B cell (primary cell): ENCODE measurements at regions not wholly inside any gene's neighbourhood (a gene's known extent, or its start where the extent isn't known, plus 50 kb on each side); places are given as distances from the start of the nearest gene placed in this dataset.

Source experiments
- ATAC-seq: fragments of 200-7000 bp; cut with Tn5 transposase; one replicate; pipeline ENCODE4 v1.10.0; 2021; ENCODE audit warnings: low read depth, mild to moderate bottlenecking, moderate number of reproducible peaks, moderate library complexity
- CTCF ChIA-PET: fragments of 350-600 bp; sonication (Branson Sonifier 250); formaldehyde crosslinking; loops from one replicate; lab custom pipeline; 2021; ENCODE audit warnings: antibody characterized with exemption, inconsistent platforms; lab: Charles Lee
- POLR2A ChIA-PET: fragments of 350-600 bp; sonication (Branson Sonifier 250); formaldehyde crosslinking; loops from one replicate; lab custom pipeline; 2021; ENCODE audit warnings: antibody characterized with exemption; lab: Charles Lee
- DNase-seq: peaks from one replicate; pipeline ENCODE4 v3.0.0; 2013
- H2AFZ ChIP-seq: 2 replicates; pipeline ENCODE4 v1.6.1; 2012; ENCODE audit warnings: mild to moderate bottlenecking, low read depth, low read length; ENCODE audit not compliant: insufficient read depth, poor library complexity, severe bottlenecking
- H3K27ac ChIP-seq, 2 donors: 1 replicate in 1 of 2; 2 replicates in 1 of 2; pipeline ENCODE4 v1.5.1; 2012 to 2013; ENCODE audit warnings: low read length in 2 of 2, mild to moderate bottlenecking in 2 of 2, moderate library complexity in 1 of 2
- H3K27me3 ChIP-seq, 4 experiments: fragments of 200-600 bp in 1 of 4; sonication (generic) in 1 of 4; replicated peaks in 1 of 4; 1 replicate in 2 of 4; 2 replicates in 2 of 4; pipeline versions ENCODE4 v1.6.1 to v1.7.0; 2013 to 2016; ENCODE audit warnings: low read length in 3 of 4, mild to moderate bottlenecking in 2 of 4, mixed read lengths in 1 of 4, moderate library complexity in 1 of 4; ENCODE audit not compliant: insufficient read depth in 4 of 4, control insufficient read depth in 3 of 4; ENCODE audit errors: control extremely low read depth in 1 of 4
- H3K36me3 ChIP-seq, 2 experiments: replicated peaks in 1 of 2; 1 replicate in 1 of 2; 2 replicates in 1 of 2; pipeline versions ENCODE4 v1.6.1 to v1.7.1; 2013; ENCODE audit warnings: low read length in 1 of 2; ENCODE audit not compliant: insufficient read depth in 2 of 2, control insufficient read depth in 1 of 2; ENCODE audit errors: control extremely low read depth in 1 of 2, extremely low read depth in 1 of 2
- H3K4me1 ChIP-seq, 2 donors: fragments of 200-600 bp in 1 of 2; sonication (generic) in 1 of 2; 1 replicate in 1 of 2; 2 replicates in 1 of 2; pipeline versions ENCODE4 v1.5.1 to v1.6.1; 2013 to 2017; ENCODE audit warnings: low read length in 2 of 2; ENCODE audit not compliant: control insufficient read depth in 2 of 2, insufficient read depth in 2 of 2
- H3K4me2 ChIP-seq: replicated peaks from 2 replicates; pipeline ENCODE3; 2012; ENCODE audit warnings: mild to moderate bottlenecking, low read depth, low read length; ENCODE audit not compliant: poor library complexity, severe bottlenecking
- H3K4me3 ChIP-seq, 5 experiments: fragments of 200-600 bp in 1 of 5; sonication (generic) in 1 of 5; 1 replicate in 3 of 5; 2 replicates in 2 of 5; pipeline versions ENCODE4 v1.5.1 to v1.7.0; 2011 to 2016; ENCODE audit warnings: low read length in 4 of 5, mild to moderate bottlenecking in 4 of 5, low read depth in 2 of 5, control low read depth in 1 of 5, moderate library complexity in 1 of 5; ENCODE audit not compliant: insufficient read depth in 1 of 5; ENCODE audit errors: control extremely low read depth in 1 of 5, extremely low read depth in 1 of 5
- H3K79me2 ChIP-seq: fragments of 200-600 bp; sonication (generic); one replicate; pipeline ENCODE4 v1.6.0; 2016; ENCODE audit warnings: low read length; ENCODE audit not compliant: control insufficient read depth, insufficient read depth
- H3K9ac ChIP-seq: fragments of 200-600 bp; sonication (generic); 2 replicates; pipeline ENCODE4 v1.6.1; 2017; ENCODE audit warnings: mild to moderate bottlenecking, low read length, moderate library complexity
- H3K9me3 ChIP-seq, 3 donors: one replicate each; pipeline versions ENCODE4 v1.6.1 to v1.7.1; 2013; ENCODE audit warnings: low read length in 2 of 3; ENCODE audit not compliant: control insufficient read depth in 2 of 3, insufficient read depth in 1 of 3; ENCODE audit errors: control extremely low read depth in 1 of 3
- H4K20me1 ChIP-seq: 2 replicates; pipeline ENCODE4 v1.6.0; 2012; ENCODE audit warnings: mild to moderate bottlenecking, low read length; ENCODE audit not compliant: insufficient read depth, control insufficient read depth, poor library complexity, severe bottlenecking
- H3K27ac Mint-ChIP-seq: one replicate; pipeline ENCODE4 v1.8.0; 2021; ENCODE audit warnings: mixed read lengths
- H3K27me3 Mint-ChIP-seq: one replicate; pipeline ENCODE4 v1.8.0; 2021; ENCODE audit warnings: mixed read lengths
- H3K4me1 Mint-ChIP-seq: one replicate; pipeline ENCODE4 v1.8.0; 2021; ENCODE audit warnings: mixed read lengths
- H3K4me3 Mint-ChIP-seq: one replicate; pipeline ENCODE4 v1.8.0; 2021; ENCODE audit warnings: mixed read lengths
- H3K9me3 Mint-ChIP-seq: one replicate; pipeline ENCODE4 v1.8.0; 2022; ENCODE audit warnings: mixed read lengths; ENCODE audit not compliant: insufficient read depth
- CTCF ChIP-seq: fragments of 200-600 bp; IDR thresholded peaks from one replicate; pipeline ENCODE4 v1.8.0; 2022; ENCODE audit warnings: antibody characterized with exemption, mild to moderate bottlenecking
- EZH2 ChIP-seq: IDR thresholded peaks from 2 replicates; pipeline ENCODE4 v1.6.1; 2012; ENCODE audit warnings: borderline replicate concordance, low read depth, mild to moderate bottlenecking, moderate library complexity, low read length; ENCODE audit not compliant: insufficient read depth, poor library complexity, severe bottlenecking
- WGBS: methylation state at CpG from one replicate; pipeline ENCODE4 v1.1.5; 2013; ENCODE audit warnings: missing lambda C conversion rate; ENCODE audit not compliant: insufficient coverage; 5-methylcytosine and 5-hydroxymethylcytosine counted together
- intact Hi-C: fragments of 100-400 bp; cut with micrococcal nuclease; formaldehyde crosslinking; loops from one replicate; pipeline ENCODE4 v1.10.0; 2022

- intact Hi-C loops, result no loop called here
- Mint-ChIP-seq H3K4me3 (no peak overlapping the region), H3K27me3 (no peaks in the 10 kb centered on the region), H3K4me1 (no peaks in the 10 kb centered on the region), H3K9me3 (peaks cover 4% of the 10 kb centered on the region), H3K27ac (no peak overlapping the region)
- Histone ChIP-seq H3K27me3 (no peaks in the 10 kb centered on the region), H2AFZ (no peak overlapping the region), H3K4me3 (no peak overlapping the region), H3K36me3 (no peaks in the 10 kb centered on the region), H4K20me1 (no peaks in the 10 kb centered on the region), H3K79me2 (no peaks in the 10 kb centered on the region), H3K9me3 (peaks cover 0 to 55% (median 0%) of the 10 kb centered on the region in 3 donors), H3K9ac (no peak overlapping the region), H3K4me2 (no peak overlapping the region), H3K27ac (no peak overlapping the region), H3K4me1 (no peaks in the 10 kb centered on the region)
- CTCF ChIA-PET, result no interaction called here
- 82% methylated on average over 39 of the region's 39 CpGs for WGBS
- DNase-seq, result no peak
- TF ChIP-seq EZH2 (no peak), CTCF (no peak)
- ATAC-seq, result no peak
- POLR2A ChIA-PET, result no interaction called here
These were observed 484.0 kb downstream of the SPATA31A7 start for GRCh38 chr9:61673664-61674381.

GRCh38 chr9:61674465-61674864 is 484.6 kb downstream of the SPATA31A7 start:
- H3K9ac ChIP-seq, result no peak overlapping the region
- no peak overlapping the region for H3K4me2 ChIP-seq
- WGBS, result 87% methylated on average over 18 of the region's 18 CpGs
- no peak overlapping the region for H3K4me3 Mint-ChIP-seq
- no peak overlapping the region for H3K27ac Mint-ChIP-seq
- H3K27me3 ChIP-seq, result no peaks in the 10 kb centered on the region
- no peaks in the 10 kb centered on the region for H3K4me1 Mint-ChIP-seq
- no peaks in the 10 kb centered on the region for H3K4me1 ChIP-seq
- ChIA-PET POLR2A (no interaction called here), CTCF (no interaction called here)
- H3K9me3 Mint-ChIP-seq, result peaks cover 1% of the 10 kb centered on the region
- no peak overlapping the region for H3K27ac ChIP-seq
- DNase-seq (no peak), ATAC-seq (no peak)
- peaks cover 0 to 52% (median 0%) of the 10 kb centered on the region in 3 donors for H3K9me3 ChIP-seq
- no peak for TF ChIP-seq CTCF
- no peak for TF ChIP-seq EZH2
- H3K4me3 ChIP-seq, result no peak overlapping the region
- intact Hi-C loops, result no loop called here
- H3K27me3 Mint-ChIP-seq, result no peaks in the 10 kb centered on the region
- no peaks in the 10 kb centered on the region for H3K36me3 ChIP-seq
- no peaks in the 10 kb centered on the region for H3K79me2 ChIP-seq
- no peaks in the 10 kb centered on the region for H4K20me1 ChIP-seq
- H2AFZ ChIP-seq, result no peak overlapping the region
